ENCODE measurements at regions not wholly inside any gene's neighbourhood (a gene's known extent, or its start where the extent isn't known, plus 50 kb on each side); places are given as distances from the start of the nearest gene placed in this dataset.

DNA sequence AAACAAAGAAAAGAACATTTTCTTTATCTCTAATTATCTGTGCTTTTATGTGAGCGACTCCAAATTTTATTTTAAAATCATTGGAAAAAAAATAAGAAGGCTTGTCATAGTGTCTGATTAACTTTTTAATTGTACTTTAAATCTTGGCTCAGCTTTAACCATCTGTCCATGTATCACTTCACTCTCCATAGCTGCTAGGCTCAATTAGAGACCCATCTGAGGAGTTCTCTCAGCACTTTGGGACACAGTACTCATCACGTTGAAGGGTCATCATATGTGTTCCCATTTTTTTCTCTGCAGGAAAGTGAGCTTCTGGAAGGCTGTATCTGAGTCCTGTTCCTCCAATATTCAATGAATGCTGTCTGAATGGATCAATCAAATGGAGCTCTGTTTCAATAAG lies 908.5 kb upstream of the ROBO1 start:
- no peak for TF ChIP-seq CTCF (IDR thresholded peaks at IDR 0.05)
- no peak for TF ChIP-seq POLR2A (IDR thresholded peaks at IDR 0.05)
